GM18519 (cell line): ENCODE measurements at regions not wholly inside any gene's neighbourhood (a gene's known extent, or its start where the extent isn't known, plus 50 kb on each side); places are given as distances from the start of the nearest gene placed in this dataset.
"Not testable (repeated sequence)": the region's sequence is repeated elsewhere in the genome, so short reads cannot be mapped to it uniquely, and the experiment has no call there.

Source experiments
- ATAC-seq: cut with Tn5 transposase; IDR thresholded peaks from one replicate; pipeline ENCODE4 v1.9.1; 2021; ENCODE audit warnings: mild to moderate bottlenecking, moderate library complexity; ENCODE audit not compliant: unreplicated experiment, low FRiP score

DNA sequence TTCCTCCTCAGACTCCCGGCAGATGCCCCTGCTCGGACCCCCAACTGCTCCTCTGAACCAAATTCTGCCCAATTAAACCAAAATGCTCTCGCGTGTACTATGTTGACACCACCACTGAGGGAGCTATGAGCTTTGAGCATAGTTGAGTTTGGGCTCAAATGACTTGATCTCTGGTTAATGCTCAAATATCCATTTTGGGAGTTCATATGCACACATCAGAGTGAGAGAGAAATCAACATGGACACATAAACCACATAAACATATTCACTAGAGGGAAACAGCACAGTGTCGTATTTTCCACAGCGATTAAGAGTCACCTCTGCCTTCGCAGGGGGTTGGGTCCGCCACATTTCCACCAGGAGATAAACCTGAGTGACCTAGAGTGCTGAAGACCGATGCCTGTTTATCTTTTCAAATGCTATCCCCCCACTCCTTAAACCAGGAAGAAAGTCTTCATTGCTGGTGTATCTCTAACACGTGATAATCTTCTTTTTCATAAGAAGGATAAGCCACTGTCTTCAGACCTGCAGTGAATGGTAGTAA is 59.4 kb upstream of the FOXN3 start:
- no peak for ATAC-seq

DNA sequence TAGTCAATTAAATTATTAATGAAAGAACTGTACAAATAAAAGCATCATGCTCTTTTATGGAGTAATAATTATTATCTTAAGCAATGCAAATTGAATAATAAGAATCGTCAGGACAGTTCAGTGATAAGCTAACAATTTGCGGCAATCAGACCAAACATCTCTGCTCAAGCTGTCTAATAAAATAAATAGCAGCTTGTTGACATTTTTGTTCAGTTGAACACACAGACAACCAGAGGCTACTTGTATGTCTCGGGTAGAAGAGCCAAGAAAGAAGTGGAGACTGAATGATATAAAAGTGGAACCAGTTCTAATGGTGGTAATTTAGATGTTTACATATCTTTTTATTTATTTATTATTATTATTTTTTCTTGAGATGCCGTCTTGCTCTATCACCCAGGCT is 57.4 kb upstream of the FOXN3 start:
- ATAC-seq, result no peak

DNA sequence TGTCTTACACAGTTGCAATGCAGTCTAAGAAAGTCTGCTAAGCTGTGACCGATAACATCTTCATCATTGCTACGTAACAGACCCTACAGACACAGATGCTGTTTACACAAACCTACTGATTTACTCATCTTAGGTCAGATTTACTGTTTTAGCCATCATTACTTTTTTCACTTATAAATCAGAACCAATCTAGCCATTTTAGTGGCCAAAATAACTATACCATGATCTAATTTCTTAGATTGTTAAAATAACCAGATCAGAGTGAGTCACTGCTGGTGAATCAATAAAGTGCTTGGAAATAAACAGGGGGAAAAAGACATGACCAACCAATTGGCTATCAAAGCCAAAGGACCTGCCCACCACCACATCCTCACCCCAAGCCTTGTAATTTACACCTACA is 57.0 kb upstream of the FOXN3 start:
- ATAC-seq, result no peak

DNA sequence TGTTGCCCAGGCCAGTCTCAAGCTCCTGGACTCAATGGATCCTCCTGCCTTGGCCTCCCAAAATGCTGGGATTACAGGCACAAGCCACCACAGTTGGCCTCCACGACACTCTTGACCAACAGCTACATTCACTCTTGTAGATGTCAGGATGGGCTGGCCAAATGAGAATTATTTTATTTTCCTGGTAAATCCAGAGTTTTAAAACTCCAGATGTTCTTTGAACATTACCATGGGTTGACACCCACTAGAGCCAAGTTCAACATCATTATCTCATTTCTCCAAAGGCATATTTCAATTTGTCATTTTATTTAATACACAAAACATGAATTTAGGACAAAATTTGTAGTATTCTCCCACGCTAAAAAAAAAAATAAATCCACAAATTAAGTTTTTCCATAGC is 56.5 kb upstream of the FOXN3 start:
- no peak for ATAC-seq

DNA sequence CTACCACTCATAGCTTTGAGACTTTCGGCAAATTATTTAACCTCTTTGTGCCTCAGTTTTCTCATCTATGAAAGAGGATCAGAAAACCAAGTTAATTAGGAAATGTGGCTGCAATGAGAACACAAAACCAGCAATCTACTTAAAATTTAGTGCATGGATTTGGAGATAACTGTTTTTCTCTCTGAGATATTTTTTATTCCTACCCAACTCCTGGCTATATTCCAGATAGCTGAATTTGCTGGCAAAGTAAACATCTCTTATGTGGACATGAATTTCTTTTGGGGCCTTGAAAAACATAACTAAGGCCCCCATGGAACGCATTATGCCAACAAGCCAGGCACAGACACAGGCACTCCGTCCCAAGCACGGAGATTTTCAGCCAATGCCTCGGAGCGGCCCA is 53.4 kb upstream of the FOXN3 start:
- no peak for ATAC-seq

DNA sequence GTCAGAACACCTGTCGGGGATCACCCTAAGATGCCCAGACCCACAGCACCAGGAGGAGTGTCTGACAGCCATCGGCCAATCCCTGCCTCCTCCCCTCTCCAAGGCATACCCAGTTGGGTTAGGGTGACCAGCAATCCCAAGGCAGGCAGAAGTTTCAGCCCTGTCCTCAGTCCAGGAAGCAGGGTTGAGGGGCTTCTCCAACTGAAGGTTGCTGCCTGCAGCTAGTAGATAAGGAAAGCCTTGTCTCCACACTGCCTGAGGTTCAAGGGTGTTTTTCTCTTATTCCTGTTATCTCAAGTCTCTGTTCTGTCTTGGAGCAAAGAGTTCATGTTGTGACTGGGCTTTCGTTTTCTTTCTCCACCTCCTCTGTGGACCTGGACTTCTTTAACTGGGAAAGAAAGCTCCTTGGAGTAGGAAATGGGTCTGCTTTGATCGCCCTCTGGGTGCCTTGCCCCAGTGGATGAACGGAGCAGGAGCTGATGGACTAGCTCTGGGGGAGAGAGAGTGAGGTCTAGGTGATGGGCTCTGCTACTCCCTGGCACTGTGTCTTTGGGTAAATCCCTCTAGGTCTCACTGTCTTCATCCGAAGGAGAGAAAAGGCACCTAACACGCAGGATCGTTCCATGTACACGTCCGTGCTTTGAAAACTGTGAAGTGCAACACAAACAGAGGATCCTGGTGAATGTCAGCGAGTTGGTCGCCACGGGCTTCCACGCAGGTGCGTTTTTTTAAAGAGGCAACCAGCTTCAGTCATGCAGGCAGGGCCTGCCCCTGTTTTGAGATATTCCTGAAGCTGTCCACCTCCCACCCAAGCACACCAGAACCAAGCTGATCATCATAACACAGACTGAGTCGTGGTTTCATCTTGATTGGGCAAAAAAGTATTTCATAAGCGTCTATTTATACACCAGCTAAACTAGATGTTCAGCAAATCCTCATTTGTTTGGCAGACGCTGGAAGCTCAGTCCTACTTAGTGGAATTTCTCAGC is 52.5 kb upstream of the FOXN3 start:
- no peak for ATAC-seq

DNA sequence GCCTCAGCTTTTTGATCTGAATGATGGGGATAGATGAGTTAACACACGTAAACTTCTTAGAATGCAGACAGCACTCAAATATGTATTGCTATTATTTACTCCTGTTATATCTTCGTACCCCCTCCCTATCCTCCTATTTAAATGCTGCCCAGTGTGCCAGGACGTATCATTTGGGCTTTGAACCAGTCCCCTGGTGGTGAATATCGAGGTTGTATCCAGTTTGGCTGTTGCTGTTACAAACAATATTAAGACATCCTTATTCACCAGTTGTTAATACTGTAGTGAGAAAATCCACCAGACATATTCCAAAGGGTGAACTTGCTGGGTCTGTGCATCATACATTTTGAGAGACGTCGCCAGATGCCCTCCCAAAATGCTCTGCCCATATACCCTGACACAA is 51.5 kb upstream of the FOXN3 start:
- no peak for ATAC-seq

DNA sequence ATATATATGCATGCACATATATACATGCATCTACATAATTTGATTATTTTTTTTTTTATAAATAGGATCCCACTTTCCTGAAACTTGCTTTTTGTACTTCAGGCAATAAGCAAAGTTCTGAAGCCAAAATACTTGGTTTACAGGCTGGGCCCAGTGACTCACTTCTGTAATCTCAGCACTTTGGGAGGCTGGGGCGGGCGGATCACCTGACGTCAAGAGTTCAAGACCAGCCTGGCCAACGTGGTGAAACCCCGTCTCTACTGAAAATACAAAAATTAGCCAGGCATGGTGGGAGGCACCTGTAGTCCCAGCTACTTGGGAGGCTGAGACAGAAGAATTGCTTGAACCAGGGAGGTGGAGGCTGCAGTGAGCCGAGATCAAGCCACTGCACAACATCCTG is 51.0 kb upstream of the FOXN3 start:
- not testable (repeated sequence) for ATAC-seq

DNA sequence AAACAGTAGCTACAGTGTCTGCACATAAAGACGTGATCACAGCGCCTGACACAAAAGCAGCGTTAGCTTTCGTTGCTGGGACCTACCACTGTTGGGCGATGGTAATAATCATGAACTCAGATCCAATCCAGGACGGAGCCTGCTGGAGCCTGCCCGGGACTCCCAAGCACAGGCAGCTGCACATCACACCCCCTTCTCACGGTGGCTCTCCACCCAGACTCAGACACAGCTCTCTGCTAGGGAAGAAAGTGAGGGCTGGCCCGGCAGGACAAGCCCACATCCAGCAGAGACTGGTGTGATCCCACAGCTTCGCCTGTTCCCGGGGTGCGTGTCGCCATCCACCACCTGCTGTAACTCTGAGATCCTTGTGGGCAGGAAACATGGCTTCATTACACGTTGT is 49.9 kb upstream of the FOXN3 start:
- no peak for ATAC-seq
